HG03097 (cell line): ENCODE measurements at regions not wholly inside any gene's neighbourhood (a gene's known extent, or its start where the extent isn't known, plus 50 kb on each side); places are given as distances from the start of the nearest gene placed in this dataset.
"Not testable (repeated sequence)": the region's sequence is repeated elsewhere in the genome, so short reads cannot be mapped to it uniquely, and the experiment has no call there.

Experiments
- ATAC-seq: cut with Tn5 transposase; IDR thresholded peaks from one replicate; pipeline ENCODE4 v1.9.1; 2021; ENCODE audit not compliant: unreplicated experiment, low FRiP score

GRCh38 chr10:109732254-109732965, 190.9 kb downstream of the XPNPEP1 start:
- ATAC-seq, result no peak

- ATAC-seq, result not testable (repeated sequence)
These were observed 193.4 kb downstream of the XPNPEP1 start for GRCh38 chr10:109729895-109730294.

- no peak for ATAC-seq
These were observed 195.9 kb downstream of the XPNPEP1 start for GRCh38 chr10:109727436-109727835.

GRCh38 chr10:109726473-109726872, 196.8 kb downstream of the XPNPEP1 start:
- no peak for ATAC-seq

- ATAC-seq, result no peak
These were observed 200.0 kb downstream of the XPNPEP1 start for GRCh38 chr10:109723305-109723704.

GRCh38 chr10:109721453-109722064, 201.8 kb downstream of the XPNPEP1 start:
- ATAC-seq, result no peak

- no peak for ATAC-seq
These were observed 217.2 kb downstream of the XPNPEP1 start for GRCh38 chr10:109706026-109706560.

- ATAC-seq, result no peak
These were observed 221.6 kb downstream of the XPNPEP1 start for GRCh38 chr10:109701633-109702215.

- no peak for ATAC-seq
These were observed 224.2 kb downstream of the XPNPEP1 start for GRCh38 chr10:109698882-109699664.

GRCh38 chr10:109698086-109698485, 225.2 kb downstream of the XPNPEP1 start:
- ATAC-seq, result no peak

- ATAC-seq, result no peak
These were observed 226.1 kb downstream of the XPNPEP1 start for GRCh38 chr10:109696981-109697775.

GRCh38 chr10:109696462-109696861, 226.8 kb downstream of the XPNPEP1 start:
- no peak for ATAC-seq

- no peak for ATAC-seq
These were observed 227.3 kb downstream of the XPNPEP1 start for GRCh38 chr10:109695988-109696387.

- ATAC-seq, result no peak
These were observed 233.5 kb downstream of the XPNPEP1 start for GRCh38 chr10:109689785-109690184.

- no peak for ATAC-seq
These were observed 243.8 kb downstream of the XPNPEP1 start for GRCh38 chr10:109679478-109679877.

- ATAC-seq, result no peak
These were observed 244.5 kb downstream of the XPNPEP1 start for GRCh38 chr10:109678857-109679256.

GRCh38 chr10:109676703-109677102, 246.6 kb downstream of the XPNPEP1 start:
- ATAC-seq, result no peak

GRCh38 chr10:109668703-109669102, 254.6 kb downstream of the XPNPEP1 start:
- ATAC-seq, result no peak

- ATAC-seq, result no peak
These were observed 255.1 kb downstream of the XPNPEP1 start for GRCh38 chr10:109668154-109668665.

- no peak for ATAC-seq
These were observed 258.0 kb downstream of the XPNPEP1 start for GRCh38 chr10:109665321-109665720.
